ENCODE measurements at regions not wholly inside any gene's neighbourhood (a gene's known extent, or its start where the extent isn't known, plus 50 kb on each side); places are given as distances from the start of the nearest gene placed in this dataset.
A peak's percentile ranks its signal among the peaks of the same experiment; 100 is the strongest.

DNA sequence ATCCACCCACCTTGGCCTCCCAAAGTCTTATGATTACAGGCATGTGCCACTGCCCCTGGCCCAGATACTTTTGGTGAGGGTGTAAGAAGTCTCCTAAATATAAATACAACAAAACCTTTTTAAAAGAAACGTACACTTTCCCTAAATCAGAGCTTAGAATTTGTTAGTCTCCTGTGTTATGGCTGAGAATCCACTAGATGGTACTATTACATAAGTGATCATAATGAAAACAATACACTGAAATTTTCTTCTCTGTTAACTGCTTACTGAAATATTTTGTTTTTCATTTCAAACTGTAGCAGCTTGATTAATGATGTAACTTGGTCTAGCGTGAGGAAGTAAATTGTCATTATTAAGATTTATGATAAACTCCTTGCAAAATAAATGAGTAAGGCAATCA lies 74.8 kb upstream of the FAM98A start:
- DNase-seq (ENCODE audit: low read depth) = peak; percentile 23
- H3K4me3 ChIP-seq (ENCODE audit: low read depth, low read length) = no peak overlapping the region
- TF ChIP-seq, protein P1, sequence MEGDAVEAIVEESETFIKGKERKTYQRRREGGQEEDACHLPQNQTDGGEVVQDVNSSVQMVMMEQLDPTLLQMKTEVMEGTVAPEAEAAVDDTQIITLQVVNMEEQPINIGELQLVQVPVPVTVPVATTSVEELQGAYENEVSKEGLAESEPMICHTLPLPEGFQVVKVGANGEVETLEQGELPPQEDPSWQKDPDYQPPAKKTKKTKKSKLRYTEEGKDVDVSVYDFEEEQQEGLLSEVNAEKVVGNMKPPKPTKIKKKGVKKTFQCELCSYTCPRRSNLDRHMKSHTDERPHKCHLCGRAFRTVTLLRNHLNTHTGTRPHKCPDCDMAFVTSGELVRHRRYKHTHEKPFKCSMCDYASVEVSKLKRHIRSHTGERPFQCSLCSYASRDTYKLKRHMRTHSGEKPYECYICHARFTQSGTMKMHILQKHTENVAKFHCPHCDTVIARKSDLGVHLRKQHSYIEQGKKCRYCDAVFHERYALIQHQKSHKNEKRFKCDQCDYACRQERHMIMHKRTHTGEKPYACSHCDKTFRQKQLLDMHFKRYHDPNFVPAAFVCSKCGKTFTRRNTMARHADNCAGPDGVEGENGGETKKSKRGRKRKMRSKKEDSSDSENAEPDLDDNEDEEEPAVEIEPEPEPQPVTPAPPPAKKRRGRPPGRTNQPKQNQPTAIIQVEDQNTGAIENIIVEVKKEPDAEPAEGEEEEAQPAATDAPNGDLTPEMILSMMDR (IDR thresholded peaks at IDR 0.05; ENCODE audit: low read depth, low read length) = peak; percentile 18
- TF ChIP-seq, protein P2, sequence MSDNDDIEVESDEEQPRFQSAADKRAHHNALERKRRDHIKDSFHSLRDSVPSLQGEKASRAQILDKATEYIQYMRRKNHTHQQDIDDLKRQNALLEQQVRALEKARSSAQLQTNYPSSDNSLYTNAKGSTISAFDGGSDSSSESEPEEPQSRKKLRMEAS (IDR thresholded peaks at IDR 0.05; ENCODE audit: low read depth, low read length) = no peak

DNA sequence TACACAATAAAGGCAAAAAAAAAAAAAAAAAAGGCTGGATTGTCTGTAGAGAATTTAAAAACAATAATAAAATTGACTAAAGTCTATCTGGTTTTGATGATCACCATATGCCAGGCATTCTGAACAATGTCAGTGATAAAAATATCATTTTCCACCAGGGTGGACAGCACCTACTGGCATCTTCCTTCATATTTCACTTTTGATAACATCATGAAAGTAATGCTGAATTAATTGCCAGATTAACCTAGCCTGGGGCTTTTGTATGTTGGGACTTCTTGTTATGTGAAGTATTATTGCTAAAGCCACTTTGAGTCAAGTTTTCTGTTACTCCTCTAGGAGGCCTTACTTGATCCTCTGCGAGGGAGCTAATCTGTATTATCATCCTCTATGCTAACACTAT lies 73.8 kb upstream of the FAM98A start:
- TF ChIP-seq MYC (IDR thresholded peaks at IDR 0.05; ENCODE audit: low read depth, low read length) (no peak), POLR2A (IDR thresholded peaks at IDR 0.05; ENCODE audit: extremely low read depth, insufficient read length) (no peak)
- TF ChIP-seq, protein P2 (IDR thresholded peaks at IDR 0.05; ENCODE audit: low read depth, low read length) = no peak
- TF ChIP-seq, protein P1 (IDR thresholded peaks at IDR 0.05; ENCODE audit: low read depth, low read length) = no peak
- no peak for DNase-seq (ENCODE audit: low read depth)
- H3K4me3 ChIP-seq (ENCODE audit: low read depth, low read length) = no peak overlapping the region

DNA sequence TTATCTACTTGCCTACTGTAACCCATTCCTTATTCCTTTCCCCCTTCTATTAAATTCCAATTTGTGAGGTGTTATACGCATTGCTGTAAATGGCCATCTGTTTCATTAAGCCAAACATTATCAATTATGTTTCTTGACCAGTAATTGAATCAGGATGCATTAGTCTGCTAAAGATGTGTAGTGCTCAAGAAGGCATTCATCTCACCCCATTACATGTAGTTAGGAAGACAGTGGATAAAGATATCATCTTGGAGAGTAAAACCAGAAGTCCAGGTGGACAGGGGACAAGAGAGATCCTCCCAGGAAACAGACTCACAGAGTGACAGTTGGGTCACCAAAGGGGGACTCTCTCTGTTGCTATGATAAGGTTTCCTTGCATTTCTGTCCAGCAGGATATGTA lies 73.3 kb upstream of the FAM98A start:
- H3K4me3 ChIP-seq (ENCODE audit: low read depth, low read length) = no peak overlapping the region
- no peak for DNase-seq (ENCODE audit: low read depth)
- TF ChIP-seq, protein P2 (IDR thresholded peaks at IDR 0.05; ENCODE audit: low read depth, low read length) = no peak
- no peak for TF ChIP-seq MYC (IDR thresholded peaks at IDR 0.05; ENCODE audit: low read depth, low read length)
- TF ChIP-seq, protein P1 (IDR thresholded peaks at IDR 0.05; ENCODE audit: low read depth, low read length) = no peak

DNA sequence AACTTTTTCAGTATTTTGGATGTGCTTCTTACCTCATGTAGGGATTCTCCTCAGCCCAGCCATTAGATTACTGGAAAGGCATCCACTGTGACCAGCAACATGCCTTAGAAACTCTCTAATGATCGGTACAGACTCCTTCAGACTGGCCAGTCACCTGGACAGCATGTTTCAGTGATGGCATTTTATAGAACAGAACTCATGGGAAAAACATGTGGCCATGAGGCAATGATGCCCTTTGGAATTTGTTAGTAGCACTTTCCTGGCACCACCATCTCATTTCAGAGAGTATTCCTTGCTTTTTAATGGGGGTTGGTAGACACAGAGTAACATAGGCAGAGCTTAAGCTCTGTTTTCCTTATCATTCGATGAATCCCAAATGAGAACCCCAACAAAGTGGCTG lies 72.1 kb upstream of the FAM98A start:
- no peak for TF ChIP-seq MYC (IDR thresholded peaks at IDR 0.05; ENCODE audit: low read depth, low read length)
- no peak for TF ChIP-seq POLR2A (IDR thresholded peaks at IDR 0.05; ENCODE audit: extremely low read depth, insufficient read length)
- TF ChIP-seq, protein P2 (IDR thresholded peaks at IDR 0.05; ENCODE audit: low read depth, low read length) = no peak
- TF ChIP-seq, protein P1 (IDR thresholded peaks at IDR 0.05; ENCODE audit: low read depth, low read length) = no peak
- no peak for DNase-seq (ENCODE audit: low read depth)
- no peak overlapping the region for H3K4me3 ChIP-seq (ENCODE audit: low read depth, low read length)

DNA sequence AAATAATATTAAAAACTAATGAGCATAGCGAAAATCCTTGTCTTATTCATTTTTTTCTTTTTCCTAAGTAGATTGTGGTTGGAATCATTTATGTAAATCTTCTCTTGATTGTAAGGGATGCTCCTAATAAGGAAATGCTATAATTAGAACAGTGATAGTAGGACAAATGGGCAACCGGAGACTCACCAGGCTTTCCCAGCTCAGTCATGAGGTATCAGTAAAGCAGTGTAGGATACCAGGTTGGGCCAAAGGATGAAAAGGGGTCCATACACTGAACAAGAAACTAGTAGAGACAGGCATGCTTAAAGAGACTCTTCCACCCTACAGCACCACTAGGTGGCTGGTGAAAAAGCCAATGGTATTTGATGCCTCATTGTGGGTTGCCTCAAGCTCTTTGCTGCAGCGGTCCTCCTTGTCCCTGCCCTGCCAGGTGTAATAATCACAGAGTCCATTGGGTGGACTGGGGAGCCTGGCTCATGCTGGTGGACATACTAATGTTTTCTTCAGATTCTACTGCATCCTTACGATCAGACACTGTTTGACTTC lies 71.4 kb upstream of the FAM98A start:
- no peak overlapping the region for H3K4me3 ChIP-seq (ENCODE audit: low read depth, low read length)
- TF ChIP-seq MYC (IDR thresholded peaks at IDR 0.05; ENCODE audit: low read depth, low read length) = no peak
- TF ChIP-seq, protein P2 (IDR thresholded peaks at IDR 0.05; ENCODE audit: low read depth, low read length) = no peak
- TF ChIP-seq, protein P1 (IDR thresholded peaks at IDR 0.05; ENCODE audit: low read depth, low read length) = peak; percentile 39
- no peak for TF ChIP-seq POLR2A (IDR thresholded peaks at IDR 0.05; ENCODE audit: extremely low read depth, insufficient read length)
- peak; percentile 19 for DNase-seq (ENCODE audit: low read depth)

DNA sequence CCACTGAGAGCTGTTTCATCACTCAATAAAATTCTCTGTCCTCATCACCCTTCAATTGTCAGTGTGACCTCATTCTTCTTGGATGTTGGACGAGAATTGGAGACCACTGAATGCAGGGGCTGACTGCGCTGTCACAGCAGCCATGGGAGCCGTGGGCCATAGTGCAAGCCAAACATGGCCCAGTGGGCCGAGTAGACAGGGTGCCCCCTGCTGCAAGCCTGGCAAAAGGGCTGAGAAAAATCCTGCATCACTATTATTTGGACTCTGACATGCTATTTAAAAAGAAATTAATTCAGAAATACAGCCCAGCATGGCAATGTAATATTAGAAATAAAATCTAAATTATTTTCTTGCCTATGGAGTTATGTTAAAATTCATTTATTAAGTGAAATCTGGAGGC lies 67.8 kb upstream of the FAM98A start:
- H3K4me3 ChIP-seq (ENCODE audit: low read depth, low read length) = no peak overlapping the region
- TF ChIP-seq, protein P2 (IDR thresholded peaks at IDR 0.05; ENCODE audit: low read depth, low read length) = no peak
- TF ChIP-seq POLR2A (IDR thresholded peaks at IDR 0.05; ENCODE audit: extremely low read depth, insufficient read length) = no peak
- TF ChIP-seq, protein P1 (IDR thresholded peaks at IDR 0.05; ENCODE audit: low read depth, low read length) = no peak
- no peak for TF ChIP-seq MYC (IDR thresholded peaks at IDR 0.05; ENCODE audit: low read depth, low read length)
- no peak for DNase-seq (ENCODE audit: low read depth)
